ENCODE measurements at regions not wholly inside any gene's neighbourhood (a gene's known extent, or its start where the extent isn't known, plus 50 kb on each side); places are given as distances from the start of the nearest gene placed in this dataset.

DNA sequence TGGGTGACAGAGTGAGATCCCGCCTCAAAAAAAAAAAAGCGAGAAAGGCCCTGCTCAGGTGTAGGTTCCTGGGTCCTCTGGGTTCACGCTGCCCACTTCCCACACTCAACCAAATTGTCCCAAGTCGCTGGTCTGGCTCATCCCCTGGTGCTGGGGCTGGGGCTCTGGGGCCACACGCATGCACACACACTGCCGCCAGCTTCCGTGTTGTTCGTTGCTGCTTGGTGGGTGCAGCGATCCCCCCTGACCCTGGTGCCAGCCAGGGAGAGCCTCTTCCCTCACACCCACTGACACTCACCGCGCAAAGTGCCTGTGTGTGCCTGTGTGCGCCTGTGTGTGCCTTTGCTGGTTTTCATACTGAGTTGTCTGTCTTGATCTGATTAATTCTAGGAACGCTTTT lies 124.1 kb upstream of the NKX1-1 start:
- DNase-seq (ENCODE audit: low read depth, low spot score), result no peak
- in situ Hi-C loops (cut with HindIII; ENCODE audit: low sequenced_read_pairs), result no loop called here
- no peak for TF ChIP-seq CTCF (IDR thresholded peaks at IDR 0.05; ENCODE audit: low read depth, low read length)
- H3K4me3 ChIP-seq (ENCODE audit: low read depth, low read length), result no peak overlapping the region

DNA sequence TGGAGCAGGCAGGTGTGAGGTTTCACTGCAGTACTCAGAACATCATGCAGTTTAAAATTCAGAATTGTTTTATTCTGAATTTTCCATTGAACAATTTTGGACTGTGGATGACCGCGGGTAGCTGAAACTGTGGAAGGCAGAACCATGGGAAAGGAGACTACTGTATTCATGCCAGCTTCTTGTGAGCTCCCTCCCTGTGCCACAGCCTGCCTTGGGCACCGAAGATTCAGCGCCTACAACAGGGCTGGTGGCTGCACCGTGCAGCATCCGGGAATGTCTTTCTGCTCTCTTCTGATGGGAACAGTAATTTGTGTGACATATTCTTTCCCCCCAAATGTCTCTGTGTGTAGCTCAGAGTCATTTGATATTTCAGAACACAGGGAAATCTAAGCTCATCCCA lies 118.5 kb upstream of the NKX1-1 start:
- in situ Hi-C loops (cut with HindIII; ENCODE audit: low sequenced_read_pairs), result no loop called here
- H3K4me3 ChIP-seq (ENCODE audit: low read depth, low read length), result no peak overlapping the region
- DNase-seq (ENCODE audit: low read depth, low spot score), result no peak
- no peak for TF ChIP-seq CTCF (IDR thresholded peaks at IDR 0.05; ENCODE audit: low read depth, low read length)

- no peak for TF ChIP-seq CTCF (IDR thresholded peaks at IDR 0.05; ENCODE audit: low read depth, low read length)
- no peak for DNase-seq (ENCODE audit: low read depth, low spot score)
- in situ Hi-C loops (cut with HindIII; ENCODE audit: low sequenced_read_pairs), result no loop called here
- no peak overlapping the region for H3K4me3 ChIP-seq (ENCODE audit: low read depth, low read length)
Measured at GRCh38 chr4:1523907-1524636, 117.8 kb upstream of the NKX1-1 start.

DNA sequence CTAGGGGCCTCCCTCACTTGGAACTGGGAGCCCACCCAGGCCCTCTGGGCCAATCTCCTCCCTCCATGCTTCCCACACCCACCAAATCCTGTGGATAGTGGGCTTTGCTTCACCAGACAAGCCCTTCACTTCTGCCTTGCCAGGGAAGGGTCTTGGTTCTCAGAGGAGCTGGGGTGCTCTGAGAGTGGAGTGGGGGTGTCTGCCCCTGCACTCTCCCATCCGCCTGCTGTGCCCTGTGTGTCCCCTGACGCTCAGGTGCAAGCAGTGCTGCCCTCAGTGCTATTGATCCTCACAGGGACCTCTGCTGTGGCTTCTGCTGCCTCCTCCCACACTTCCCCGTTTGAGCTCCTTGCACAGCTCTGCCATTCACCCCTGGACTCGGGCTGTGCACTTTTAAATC lies 117.3 kb upstream of the NKX1-1 start:
- H3K4me3 ChIP-seq (ENCODE audit: low read depth, low read length), result no peak overlapping the region
- DNase-seq (ENCODE audit: low read depth, low spot score), result no peak
- no peak for TF ChIP-seq CTCF (IDR thresholded peaks at IDR 0.05; ENCODE audit: low read depth, low read length)
- in situ Hi-C loops (cut with HindIII; ENCODE audit: low sequenced_read_pairs), result no loop called here

DNA sequence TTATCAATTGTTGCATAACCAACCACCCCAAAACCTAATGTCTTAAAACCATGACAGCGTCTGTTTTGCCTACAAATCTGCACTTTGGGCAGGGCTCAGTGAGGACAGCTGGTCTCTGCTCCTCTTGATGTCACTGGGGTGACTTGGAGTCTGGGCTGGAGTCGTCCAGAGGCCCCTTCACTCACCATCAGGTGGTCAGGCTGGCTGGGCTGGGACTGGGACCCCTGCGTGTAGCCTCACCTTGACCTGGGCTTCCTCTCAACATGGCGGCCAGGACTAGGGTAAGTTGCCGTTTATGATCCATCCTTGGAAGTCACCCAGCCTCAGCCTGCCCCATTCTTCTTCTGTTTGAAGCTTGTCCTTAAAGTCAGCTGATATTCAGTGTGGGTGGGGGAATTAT lies 116.8 kb upstream of the NKX1-1 start:
- no peak for DNase-seq (ENCODE audit: low read depth, low spot score)
- in situ Hi-C loops (cut with HindIII; ENCODE audit: low sequenced_read_pairs), result no loop called here
- H3K4me3 ChIP-seq (ENCODE audit: low read depth, low read length), result no peak overlapping the region
- TF ChIP-seq CTCF (IDR thresholded peaks at IDR 0.05; ENCODE audit: low read depth, low read length), result no peak

DNA sequence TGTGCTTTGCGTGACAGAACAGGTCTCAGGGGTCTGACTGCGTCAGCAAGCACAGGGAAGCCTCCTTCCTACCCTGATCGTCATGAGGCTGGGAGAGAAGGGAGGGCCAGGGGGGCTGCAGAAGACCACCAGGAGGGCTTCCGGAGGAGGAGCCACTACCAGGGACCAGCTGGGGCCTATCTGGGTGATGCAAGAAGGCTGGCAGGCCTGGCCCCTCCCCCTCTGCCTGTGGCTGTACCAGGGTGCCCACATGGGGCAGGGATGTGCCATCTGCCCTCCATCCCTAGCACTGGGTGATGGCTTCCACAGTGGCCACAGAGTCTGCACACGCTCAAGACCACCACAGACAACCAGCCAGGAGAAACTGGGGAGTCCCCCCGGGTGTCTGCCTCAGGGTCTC lies 116.4 kb upstream of the NKX1-1 start:
- TF ChIP-seq CTCF (IDR thresholded peaks at IDR 0.05; ENCODE audit: low read depth, low read length), result no peak
- in situ Hi-C loops (cut with HindIII; ENCODE audit: low sequenced_read_pairs), result no loop called here
- H3K4me3 ChIP-seq (ENCODE audit: low read depth, low read length), result no peak overlapping the region
- no peak for DNase-seq (ENCODE audit: low read depth, low spot score)

Measured in astrocyte of the spinal cord (primary cell).